Adrenal gland (tissue), 9 donors: ENCODE measurements at regions not wholly inside any gene's neighbourhood (a gene's known extent, or its start where the extent isn't known, plus 50 kb on each side); places are given as distances from the start of the nearest gene placed in this dataset.

Source experiments
- DNase-seq, 7 donors: peaks; one replicate each; pipeline ENCODE4 v3.0.0-alpha.2; 2019 to 2020
- H3K27ac ChIP-seq, 5 donors: fragments of 200-600 bp; sonication (generic) in 4 of 5; 1 replicate in 3 of 5; 2 replicates in 2 of 5; pipeline versions ENCODE4 v1.5.1 to v1.8.0; 2016 to 2020; ENCODE audit warnings: mild to moderate bottlenecking in 1 of 5
- H3K27me3 ChIP-seq: fragments of 200-600 bp; 2 replicates; pipeline ENCODE4 v1.8.0; 2021
- H3K36me3 ChIP-seq, 2 donors: fragments of 200-600 bp; replicated peaks in 1 of 2; 1 replicate in 1 of 2; 2 replicates in 1 of 2; pipeline versions ENCODE4 v1.5.1 to v1.8.0; 2018 to 2022
- H3K4me1 ChIP-seq, 2 donors: fragments of 200-600 bp; replicated peaks in 1 of 2; 1 replicate in 1 of 2; 2 replicates in 1 of 2; pipeline versions ENCODE4 v1.5.1 to v1.8.0; 2018 to 2021
- H3K4me3 ChIP-seq, 4 donors: fragments of 200-600 bp; sonication (generic) in 3 of 4; one replicate each; pipeline ENCODE4 v1.5.1; 2016 to 2018
- H3K9me3 ChIP-seq, 3 donors: fragments of 200-600 bp; sonication (generic) in 1 of 3; replicated peaks in 1 of 3; 1 replicate in 2 of 3; 2 replicates in 1 of 3; pipeline versions ENCODE4 v1.5.1 to v1.8.0; 2016 to 2021
- CTCF ChIP-seq, 6 experiments: fragments of 450-650 bp in 4 of 6; fragments of 200-600 bp in 2 of 6; sonication (generic) in 1 of 6; IDR thresholded peaks; 1 replicate in 5 of 6; 2 replicates in 1 of 6; pipeline versions ENCODE4 v1.5.1 to v1.8.0; 2016 to 2021; ENCODE audit warnings: antibody characterized with exemption in 6 of 6, mild to moderate bottlenecking in 2 of 6, moderate library complexity in 1 of 6
- POLR2A ChIP-seq, 2 donors: fragments of 450-650 bp; IDR thresholded peaks; one replicate each; pipeline ENCODE4 v1.6.1; 2017; ENCODE audit warnings: antibody characterized with exemption in 2 of 2, mild to moderate bottlenecking in 2 of 2, moderate library complexity in 1 of 2
- WGBS, 4 donors: extraction: QIAGEN DNeasy Blood & Tissue Kit in 2 of 4; methylation state at CpG; one replicate each; pipeline versions ENCODE4 v1.1.5 to v1.1.7; 2013 to 2017; 5-methylcytosine and 5-hydroxymethylcytosine counted together
- intact Hi-C, 2 donors: fragments of 100-400 bp; cut with DNase I; formaldehyde crosslinking; loops; one replicate each; pipeline versions ENCODE4 v1.14.1 to v1.15.0; 2022 to 2023
- donor health status: healthy with polysubstance abuse.
- donor health status: Bipolar disorder and iron deficiency.
- donor health status: DM: yes; HTN: yes; CAD: no.
- donor health status: DM: no; HTN: no; CAD: no.
- donor health status: DM: no; HTN: no; CAD: no.

DNA sequence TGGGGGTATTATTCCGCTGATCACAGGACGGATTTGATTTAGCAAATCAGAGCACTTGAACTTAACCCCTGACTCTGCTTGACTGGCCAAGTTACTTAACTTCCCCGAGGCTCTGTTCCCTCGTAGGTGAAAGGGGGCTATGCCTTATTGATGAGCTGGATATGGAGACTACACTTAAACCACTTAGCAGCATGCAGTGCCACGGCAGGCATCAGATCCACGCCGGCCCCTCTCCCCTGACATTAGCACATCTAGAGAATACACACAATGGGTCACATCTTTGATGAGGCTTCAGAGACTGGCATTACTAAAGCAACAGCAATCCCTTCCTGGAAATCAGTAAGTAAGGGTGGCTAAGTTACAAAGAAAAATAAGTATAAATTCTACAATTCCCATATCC lies 71.0 kb downstream of the ABCC12 start:
- H3K4me3 ChIP-seq = no peak overlapping the region
- H3K36me3 ChIP-seq = no peaks in the 10 kb centered on the region
- WGBS, 4 donors = 75 to 88% (median 84%) methylated on average over 5 to 7 of the region's 7 CpGs
- no peaks in the 10 kb centered on the region for H3K4me1 ChIP-seq
- intact Hi-C loops = no loop called here
- TF ChIP-seq POLR2A (IDR thresholded peaks at IDR 0.05) (no peak), CTCF (IDR thresholded peaks at IDR 0.05) (no peak)
- H3K27ac ChIP-seq = no peak overlapping the region
- no peaks in the 10 kb centered on the region for H3K27me3 ChIP-seq
- no peaks in the 10 kb centered on the region for H3K9me3 ChIP-seq
- no peak for DNase-seq

GRCh38 chr16:48082516-48082915 lies 73.3 kb downstream of the ABCC12 start:
- TF ChIP-seq CTCF (IDR thresholded peaks at IDR 0.05) = no peak
- no peak for TF ChIP-seq POLR2A (IDR thresholded peaks at IDR 0.05)
- no peaks in the 10 kb centered on the region for H3K9me3 ChIP-seq
- H3K27me3 ChIP-seq = no peaks in the 10 kb centered on the region
- no peaks in the 10 kb centered on the region for H3K36me3 ChIP-seq
- no peak for DNase-seq
- H3K27ac ChIP-seq = no peak overlapping the region
- no peak overlapping the region for H3K4me3 ChIP-seq
- intact Hi-C loops = no loop called here
- 68 to 93% (median 78%) methylated on average over 5 to 6 of the region's 6 CpGs for WGBS, 4 donors
- H3K4me1 ChIP-seq = no peaks in the 10 kb centered on the region

- peak in 3 of 7 donors; percentile 22 to 40 (median 23) for DNase-seq
- 19 to 50% (median 44%) methylated on average over 2 to 3 of the region's 3 CpGs for WGBS, 4 donors
- intact Hi-C loops = no loop called here
Observed at GRCh38 chr16:48081656-48082055, 74.1 kb downstream of the ABCC12 start.

GRCh38 chr16:48076455-48077012 lies 79.3 kb downstream of the ABCC12 start:
- TF ChIP-seq CTCF (IDR thresholded peaks at IDR 0.05) (no peak), POLR2A (IDR thresholded peaks at IDR 0.05) (no peak)
- H3K9me3 ChIP-seq = no peaks in the 10 kb centered on the region
- no peaks in the 10 kb centered on the region for H3K36me3 ChIP-seq
- no peak overlapping the region for H3K27ac ChIP-seq
- DNase-seq = no peak
- intact Hi-C loops = no loop called here
- H3K4me3 ChIP-seq = no peak overlapping the region
- 86 to 94% (median 93%) methylated on average over 2 of the region's 2 CpGs for WGBS, 4 donors
- H3K4me1 ChIP-seq = no peaks in the 10 kb centered on the region
- H3K27me3 ChIP-seq = no peaks in the 10 kb centered on the region

More at GRCh38 chr16:48081656-48082055, 74.1 kb downstream of the ABCC12 start:
- Histone ChIP-seq H3K27me3 (no peaks in the 10 kb centered on the region), H3K9me3 (no peaks in the 10 kb centered on the region), H3K4me1 (no peaks in the 10 kb centered on the region), H3K4me3 (no peak overlapping the region), H3K27ac (no peak overlapping the region), H3K36me3 (no peaks in the 10 kb centered on the region)
- TF ChIP-seq POLR2A (IDR thresholded peaks at IDR 0.05) (no peak), CTCF (IDR thresholded peaks at IDR 0.05) (no peak)
